Nephron progenitor cell (in vitro differentiated cells): ENCODE measurements at regions not wholly inside any gene's neighbourhood (a gene's known extent, or its start where the extent isn't known, plus 50 kb on each side); places are given as distances from the start of the nearest gene placed in this dataset.

Experiments used
- DNase-seq: peaks from one replicate; pipeline ENCODE4 v3.0.0; 2021
- H3K27ac Mint-ChIP-seq: 2 replicates; pipeline ENCODE4 v1.8.0; 2021; ENCODE audit warnings: mild to moderate bottlenecking, moderate library complexity, mixed read lengths
- H3K27me3 Mint-ChIP-seq: 2 replicates; pipeline ENCODE4 v1.8.0; 2021; ENCODE audit warnings: mild to moderate bottlenecking, low read depth, mixed read lengths; ENCODE audit not compliant: poor library complexity
- H3K36me3 Mint-ChIP-seq: 2 replicates; pipeline ENCODE4 v1.8.0; 2021; ENCODE audit warnings: low read depth, mixed read lengths
- H3K4me1 Mint-ChIP-seq: 2 replicates; pipeline ENCODE4 v1.8.0; 2021; ENCODE audit warnings: mixed read lengths
- H3K4me3 Mint-ChIP-seq: 2 replicates; pipeline ENCODE4 v1.8.0; 2021; ENCODE audit warnings: mild to moderate bottlenecking, moderate library complexity, mixed read lengths
- H3K9me3 Mint-ChIP-seq: 2 replicates; pipeline ENCODE4 v1.8.0; 2021; ENCODE audit warnings: mild to moderate bottlenecking, moderate library complexity, mixed read lengths
- CTCF ChIP-seq: fragments of 200-600 bp; sonication (generic); IDR thresholded peaks from 2 replicates; pipeline ENCODE4 v1.5.0; 2021; ENCODE audit warnings: antibody characterized with exemption

- Mint-ChIP-seq H3K4me3 (no peak overlapping the region), H3K36me3 (peaks cover 3% of the 10 kb centered on the region), H3K27me3 (peaks cover 7% of the 10 kb centered on the region), H3K4me1 (peaks cover 39% of the 10 kb centered on the region), H3K27ac (peak overlapping the region; percentile 67), H3K9me3 (peaks cover 24% of the 10 kb centered on the region)
- TF ChIP-seq CTCF: no peak
- DNase-seq: no peak
Measured at GRCh38 chrX:22325096-22325495, 52.4 kb downstream of the CBLL2 start.

GRCh38 chrX:22329783-22330182 is 57.1 kb downstream of the CBLL2 start:
- DNase-seq: no peak
- H3K36me3 Mint-ChIP-seq: peaks cover 5% of the 10 kb centered on the region
- no peaks in the 10 kb centered on the region for H3K27me3 Mint-ChIP-seq
- H3K9me3 Mint-ChIP-seq: peaks cover 14% of the 10 kb centered on the region
- TF ChIP-seq CTCF: no peak
- H3K4me3 Mint-ChIP-seq: no peak overlapping the region
- H3K4me1 Mint-ChIP-seq: peaks cover 25% of the 10 kb centered on the region
- no peak overlapping the region for H3K27ac Mint-ChIP-seq

GRCh38 chrX:22338740-22339139 is 66.0 kb downstream of the CBLL2 start:
- no peak for TF ChIP-seq CTCF
- H3K9me3 Mint-ChIP-seq: peaks cover 39% of the 10 kb centered on the region
- DNase-seq: no peak
- no peak overlapping the region for H3K4me3 Mint-ChIP-seq
- H3K4me1 Mint-ChIP-seq: peaks cover 12% of the 10 kb centered on the region
- H3K27me3 Mint-ChIP-seq: no peaks in the 10 kb centered on the region
- H3K27ac Mint-ChIP-seq: no peak overlapping the region
- peaks cover 23% of the 10 kb centered on the region for H3K36me3 Mint-ChIP-seq

GRCh38 chrX:22339459-22339858 is 66.7 kb downstream of the CBLL2 start:
- TF ChIP-seq CTCF: no peak
- Mint-ChIP-seq H3K27ac (peak overlapping the region; percentile 29), H3K27me3 (no peaks in the 10 kb centered on the region), H3K36me3 (peaks cover 23% of the 10 kb centered on the region), H3K4me1 (peaks cover 12% of the 10 kb centered on the region), H3K4me3 (no peak overlapping the region), H3K9me3 (peaks cover 36% of the 10 kb centered on the region)
- no peak for DNase-seq

GRCh38 chrX:22340022-22340616 is 67.4 kb downstream of the CBLL2 start:
- H3K27me3 Mint-ChIP-seq: no peaks in the 10 kb centered on the region
- no peak for DNase-seq
- no peak for TF ChIP-seq CTCF
- peak overlapping the region; percentile 29 for H3K27ac Mint-ChIP-seq
- peaks cover 12% of the 10 kb centered on the region for H3K4me1 Mint-ChIP-seq
- peaks cover 17% of the 10 kb centered on the region for H3K36me3 Mint-ChIP-seq
- H3K4me3 Mint-ChIP-seq: no peak overlapping the region
- peaks cover 29% of the 10 kb centered on the region for H3K9me3 Mint-ChIP-seq

GRCh38 chrX:22343192-22343591 is 70.5 kb downstream of the CBLL2 start:
- TF ChIP-seq CTCF: no peak
- H3K4me1 Mint-ChIP-seq: peaks cover 12% of the 10 kb centered on the region
- DNase-seq: no peak
- no peaks in the 10 kb centered on the region for H3K36me3 Mint-ChIP-seq
- H3K9me3 Mint-ChIP-seq: peaks cover 5% of the 10 kb centered on the region
- H3K27ac Mint-ChIP-seq: no peak overlapping the region
- H3K4me3 Mint-ChIP-seq: no peak overlapping the region
- no peaks in the 10 kb centered on the region for H3K27me3 Mint-ChIP-seq
